ENCODE measurements at regions not wholly inside any gene's neighbourhood (a gene's known extent, or its start where the extent isn't known, plus 50 kb on each side); places are given as distances from the start of the nearest gene placed in this dataset.

GRCh38 chr2:8080063-8080462 is 601.8 kb upstream of the ID2 start (continued):
- TF ChIP-seq RERE (CRISPR knock-in tag; IDR thresholded peaks at IDR 0.05; ENCODE audit: borderline replicate concordance) = no peak

GRCh38 chr2:8081130-8081529 is 600.7 kb upstream of the ID2 start:
- ChIA-PET CTCF (ENCODE audit: low intra/inter-chr PET ratio) (no interaction called here), POLR2A (no interaction called here)
- H3K36me3 ChIP-seq (ENCODE audit: control insufficient read depth, insufficient read depth, low read length) = no peaks in the 10 kb centered on the region
- DNase-seq (ENCODE audit: extremely low read depth in 1 of 4, low spot score in 3 of 4) (no peak), ATAC-seq (no peak), FAIRE-seq (no peak)
- no peak overlapping the region for H3K27ac ChIP-seq (ENCODE audit: extremely low read depth, low read depth, low read length)
- no peaks in the 10 kb centered on the region for H3K79me2 ChIP-seq (ENCODE audit: control insufficient read depth, insufficient read depth, low read length)
- H3K4me2 ChIP-seq (ENCODE audit: insufficient read depth, low read length) = no peak overlapping the region
- no peaks in the 10 kb centered on the region for H3K9me3 ChIP-seq (replicated peaks; ENCODE audit: control insufficient read depth, insufficient read depth, low read depth, low read length)
- intact Hi-C loops (cut with micrococcal nuclease) = no loop called here
- 0 out of 5 replicates have a peak, but pooled peaks cover 0 to 13% of the 10 kb centered on the region in 2 experiments for H3K27me3 ChIP-seq (ENCODE audit: control insufficient read depth in 2 of 2, insufficient read depth in 2 of 2, low read length in 2 of 2)
- H3K4me3 ChIP-seq = no peak overlapping the region
- no peaks in the 10 kb centered on the region for H3K9me1 ChIP-seq (ENCODE audit: control insufficient read depth, insufficient read depth, low read length)
- 0% methylated on average over 5 of the region's 5 CpGs for WGBS (ENCODE audit: insufficient coverage, low coverage, missing lambda C conversion rate)
- H4K20me1 ChIP-seq (replicated peaks; ENCODE audit: control insufficient read depth, insufficient read depth, low read length) = no peaks in the 10 kb centered on the region
- H3K9ac ChIP-seq (ENCODE audit: insufficient read depth in 1 of 2, low read depth in 2 of 2, low read length in 2 of 2) = no peak overlapping the region
- in situ Hi-C loops (cut with MboI) = no loop called here
- H3K4me1 ChIP-seq (replicated peaks in 1 of 2; ENCODE audit: control insufficient read depth in 2 of 2, insufficient read depth in 2 of 2, low read length in 2 of 2) = no peaks in the 10 kb centered on the region
- no TSS peak for BruUV-seq (replicated peaks)
- no peak overlapping the region for H2AFZ ChIP-seq (ENCODE audit: low read depth, low read length)
- TF ChIP-seq BCOR (IDR thresholded peaks at IDR 0.05) = no peak
- TF ChIP-seq FUS (optimal IDR thresholded peaks at IDR 0.05; ENCODE audit: low read depth, low read length) = no peak
- TF ChIP-seq ARID3A (IDR thresholded peaks at IDR 0.05; ENCODE audit: borderline replicate concordance, low read depth, low read length) = no peak
- no peak for TF ChIP-seq ZNF77 (CRISPR knock-in tag; IDR thresholded peaks at IDR 0.05)
- TF ChIP-seq FOXA1 (IDR thresholded peaks at IDR 0.05; ENCODE audit: borderline replicate concordance) = no peak
- no peak for TF ChIP-seq ELF2 (CRISPR knock-in tag; IDR thresholded peaks at IDR 0.05)
- TF ChIP-seq NR2C1 (IDR thresholded peaks at IDR 0.05) = no peak
- no peak for TF ChIP-seq NR2C1 (tag; IDR thresholded peaks at IDR 0.05)
- no peak for TF ChIP-seq IRF2 (CRISPR knock-in tag; IDR thresholded peaks at IDR 0.05)
- TF ChIP-seq ZFX (CRISPR knock-in tag; IDR thresholded peaks at IDR 0.05) = no peak
- TF ChIP-seq BHLHE40 (IDR thresholded peaks at IDR 0.05; ENCODE audit: low read length) = no peak
- no peak for TF ChIP-seq BRD4 (IDR thresholded peaks at IDR 0.05)
- TF ChIP-seq ZBTB2 (IDR thresholded peaks at IDR 0.05) = no peak

Data from K562 (cell line).